Keratinocyte (primary cell): ENCODE measurements at regions not wholly inside any gene's neighbourhood (a gene's known extent, or its start where the extent isn't known, plus 50 kb on each side); places are given as distances from the start of the nearest gene placed in this dataset.

ENCODE experiments used
- DNase-seq: peaks from one replicate; pipeline ENCODE4 v3.0.0-alpha.2; 2011; ENCODE audit warnings: low read depth, missing footprints, low spot score
- FAIRE-seq: peaks from 2 replicates; lab custom pipeline; 2011; peaks lifted over from hg19 to GRCh38; lab: Jason Lieb, UNC
- H2AFZ ChIP-seq: 2 replicates; pipeline ENCODE4 v1.6.0; 2012; ENCODE audit warnings: low read length, control low read depth, inconsistent platforms; ENCODE audit not compliant: control insufficient read depth
- H3K27ac ChIP-seq: 2 replicates; pipeline ENCODE4 v1.5.1; 2011; ENCODE audit warnings: low read length; ENCODE audit not compliant: control insufficient read depth, insufficient read depth
- H3K27me3 ChIP-seq: 3 replicates; pipeline ENCODE4 v1.6.0; 2011; ENCODE audit warnings: low read length; ENCODE audit not compliant: control insufficient read depth, insufficient read depth; ENCODE audit errors: extremely low read depth
- H3K36me3 ChIP-seq, 2 experiments: 2 replicates in 1 of 2; 3 replicates in 1 of 2; pipeline ENCODE4 v1.5.1; 2011; ENCODE audit warnings: low read length in 2 of 2, mild to moderate bottlenecking in 1 of 2; ENCODE audit not compliant: control insufficient read depth in 2 of 2, insufficient read depth in 2 of 2; ENCODE audit errors: extremely low read depth in 1 of 2
- H3K4me1 ChIP-seq: 3 replicates; pipeline ENCODE4 v1.5.1; 2011; ENCODE audit warnings: low read length; ENCODE audit not compliant: control insufficient read depth, insufficient read depth; ENCODE audit errors: extremely low read depth
- H3K4me2 ChIP-seq: 3 replicates; pipeline ENCODE4 v1.6.0; 2011; ENCODE audit warnings: low read depth, low read length; ENCODE audit not compliant: control insufficient read depth, insufficient read depth; ENCODE audit errors: extremely low read depth
- H3K4me3 ChIP-seq, 3 experiments: fragments of 200-600 bp in 1 of 3; sonication (generic) in 1 of 3; 2 replicates in 2 of 3; 3 replicates in 1 of 3; pipeline ENCODE4 v1.5.1; 2011 to 2016; ENCODE audit warnings: low read length in 3 of 3, mild to moderate bottlenecking in 3 of 3, control low read depth in 2 of 3, inconsistent platforms in 1 of 3, low read depth in 1 of 3, mixed read lengths in 1 of 3, mixed run types in 1 of 3, moderate library complexity in 1 of 3; ENCODE audit not compliant: control insufficient read depth in 2 of 3, insufficient read depth in 2 of 3; ENCODE audit errors: extremely low read depth in 1 of 3
- H3K79me2 ChIP-seq: 2 replicates; pipeline ENCODE4 v1.6.0; 2012; ENCODE audit warnings: low read length; ENCODE audit not compliant: control insufficient read depth, insufficient read depth
- H3K9ac ChIP-seq: 3 replicates; pipeline ENCODE4 v1.6.0; 2011; ENCODE audit warnings: low read length; ENCODE audit not compliant: control insufficient read depth, insufficient read depth; ENCODE audit errors: extremely low read depth
- H3K9me1 ChIP-seq: 3 replicates; pipeline ENCODE4 v1.6.0; 2011; ENCODE audit warnings: low read length; ENCODE audit not compliant: control insufficient read depth, insufficient read depth; ENCODE audit errors: extremely low read depth
- H3K9me3 ChIP-seq: 2 replicates; pipeline ENCODE4 v1.5.1; 2012; ENCODE audit warnings: low read depth, low read length; ENCODE audit not compliant: control insufficient read depth
- H4K20me1 ChIP-seq: 3 replicates; pipeline ENCODE4 v1.6.0; 2011; ENCODE audit warnings: low read length; ENCODE audit not compliant: control insufficient read depth, insufficient read depth; ENCODE audit errors: extremely low read depth
- EZH2 ChIP-seq: IDR thresholded peaks from one replicate; pipeline ENCODE4 v1.6.1; 2012; ENCODE audit warnings: inconsistent platforms, mild to moderate bottlenecking, low read length, moderate library complexity
- dilution Hi-C: fragments of 300-500 bp; cut with MboI; formaldehyde crosslinking; loops from one replicate; pipeline ENCODE4 v1.7.0; 2020; ENCODE audit warnings: low sequenced_read_pairs; ENCODE audit not compliant: extremely low pct_ligation_motif_present
- TF ChIP-seq, protein P1 (sequence below), 3 experiments: IDR thresholded peaks in 1 of 3; conservative IDR thresholded peaks in 1 of 3; optimal IDR thresholded peaks in 1 of 3; 2 replicates in 2 of 3; 3 replicates in 1 of 3; pipeline versions ENCODE3 to v1.5.1; 2011; ENCODE audit warnings: low read length in 3 of 3, mild to moderate bottlenecking in 3 of 3, moderate library complexity in 2 of 3, control low read depth in 1 of 3, inconsistent platforms in 1 of 3; ENCODE audit not compliant: insufficient read depth in 2 of 3; ENCODE audit errors: extremely low read depth in 1 of 3

DNA sequence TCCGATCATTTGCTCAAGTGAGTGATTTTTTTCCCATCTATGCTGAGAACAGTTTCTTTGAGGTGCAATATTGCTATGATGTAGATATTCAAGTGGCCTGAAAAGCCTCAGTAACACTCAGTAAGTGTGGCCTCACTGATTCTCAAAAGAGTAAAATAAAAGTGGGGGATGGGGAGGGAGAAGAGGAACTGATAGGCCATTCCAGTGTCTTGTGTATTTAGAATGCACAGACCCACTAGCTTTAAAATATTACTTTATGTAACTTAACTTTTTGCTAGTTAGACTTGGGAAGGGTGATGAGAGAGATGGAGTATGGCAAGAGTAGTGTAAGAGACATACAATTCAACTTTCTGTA lies 79.5 kb upstream of the ZNF608 start:
- Histone ChIP-seq H3K27me3 (no peaks in the 10 kb centered on the region), H3K4me1 (peaks cover 3% of the 10 kb centered on the region)

DNA sequence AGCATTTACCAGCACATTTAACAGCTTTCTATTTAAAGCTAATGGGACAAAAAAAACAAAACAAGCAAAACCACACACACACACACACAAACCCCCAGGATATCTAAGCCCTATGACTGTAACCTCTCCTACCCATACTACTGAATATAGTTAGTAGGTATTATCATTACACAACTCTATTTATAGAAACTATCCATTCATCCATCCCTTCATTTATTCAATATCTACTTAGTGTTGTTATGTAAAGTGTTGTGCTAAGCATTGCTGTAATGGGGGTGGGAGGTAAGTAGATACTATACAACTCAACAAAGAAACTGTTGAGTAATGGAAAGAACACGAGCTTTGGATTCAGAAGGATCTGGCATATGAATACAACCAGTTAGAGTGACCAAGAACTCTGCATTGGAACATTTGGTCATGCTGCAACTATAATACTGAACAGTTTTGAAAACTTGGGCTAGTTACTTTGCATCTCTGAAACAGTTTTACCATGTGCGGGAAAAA lies 82.3 kb upstream of the ZNF608 start:
- Histone ChIP-seq H3K36me3 (no peaks in the 10 kb centered on the region), H3K9me3 (no peaks in the 10 kb centered on the region), H3K9me1 (no peaks in the 10 kb centered on the region), H3K9ac (no peak overlapping the region), H3K4me1 (peaks cover 3% of the 10 kb centered on the region), H3K27me3 (no peaks in the 10 kb centered on the region), H2AFZ (no peak overlapping the region), H3K27ac (no peak overlapping the region), H4K20me1 (no peaks in the 10 kb centered on the region), H3K4me2 (no peak overlapping the region), H3K79me2 (no peaks in the 10 kb centered on the region), H3K4me3 (no peak overlapping the region)
- no peak for FAIRE-seq
- TF ChIP-seq, protein P1, sequence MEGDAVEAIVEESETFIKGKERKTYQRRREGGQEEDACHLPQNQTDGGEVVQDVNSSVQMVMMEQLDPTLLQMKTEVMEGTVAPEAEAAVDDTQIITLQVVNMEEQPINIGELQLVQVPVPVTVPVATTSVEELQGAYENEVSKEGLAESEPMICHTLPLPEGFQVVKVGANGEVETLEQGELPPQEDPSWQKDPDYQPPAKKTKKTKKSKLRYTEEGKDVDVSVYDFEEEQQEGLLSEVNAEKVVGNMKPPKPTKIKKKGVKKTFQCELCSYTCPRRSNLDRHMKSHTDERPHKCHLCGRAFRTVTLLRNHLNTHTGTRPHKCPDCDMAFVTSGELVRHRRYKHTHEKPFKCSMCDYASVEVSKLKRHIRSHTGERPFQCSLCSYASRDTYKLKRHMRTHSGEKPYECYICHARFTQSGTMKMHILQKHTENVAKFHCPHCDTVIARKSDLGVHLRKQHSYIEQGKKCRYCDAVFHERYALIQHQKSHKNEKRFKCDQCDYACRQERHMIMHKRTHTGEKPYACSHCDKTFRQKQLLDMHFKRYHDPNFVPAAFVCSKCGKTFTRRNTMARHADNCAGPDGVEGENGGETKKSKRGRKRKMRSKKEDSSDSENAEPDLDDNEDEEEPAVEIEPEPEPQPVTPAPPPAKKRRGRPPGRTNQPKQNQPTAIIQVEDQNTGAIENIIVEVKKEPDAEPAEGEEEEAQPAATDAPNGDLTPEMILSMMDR (optimal IDR thresholded peaks at IDR 0.05 in 1 of 3, IDR thresholded peaks at IDR 0.05 in 1 of 3, conservative IDR thresholded peaks at IDR 0.05 in 1 of 3; ENCODE audit: extremely low read depth in 1 of 3, insufficient read depth in 2 of 3, low read length in 3 of 3) = no peak
- no peak for TF ChIP-seq EZH2
- DNase-seq = no peak
- dilution Hi-C loops = no loop called here

More for the DNA sequence above, 79.5 kb upstream of the ZNF608 start:
- no peak overlapping the region for H3K4me3 ChIP-seq
- TF ChIP-seq, protein P1 (optimal IDR thresholded peaks at IDR 0.05 in 1 of 3, IDR thresholded peaks at IDR 0.05 in 1 of 3, conservative IDR thresholded peaks at IDR 0.05 in 1 of 3; ENCODE audit: extremely low read depth in 1 of 3, insufficient read depth in 2 of 3, low read length in 3 of 3) = no peak
- no peak for TF ChIP-seq EZH2
- H2AFZ ChIP-seq = no peak overlapping the region
- FAIRE-seq (no peak), DNase-seq (no peak)
- H3K36me3 ChIP-seq = no peaks in the 10 kb centered on the region
- no peak overlapping the region for H3K9ac ChIP-seq
- H4K20me1 ChIP-seq = no peaks in the 10 kb centered on the region
- dilution Hi-C loops = no loop called here
- no peak overlapping the region for H3K27ac ChIP-seq
- no peaks in the 10 kb centered on the region for H3K9me3 ChIP-seq
- H3K79me2 ChIP-seq = no peaks in the 10 kb centered on the region
- no peak overlapping the region for H3K4me2 ChIP-seq
- no peaks in the 10 kb centered on the region for H3K9me1 ChIP-seq
